HTR-8/SVneo (cell line): ENCODE measurements at regions not wholly inside any gene's neighbourhood (a gene's known extent, or its start where the extent isn't known, plus 50 kb on each side); places are given as distances from the start of the nearest gene placed in this dataset.

Experiments
- DNase-seq: peaks from one replicate; pipeline ENCODE4 v3.0.0; 2011; ENCODE audit warnings: low spot score, mixed read lengths; ENCODE audit not compliant: insufficient read length
- FAIRE-seq: peaks from 2 replicates; lab custom pipeline; 2011; peaks lifted over from hg19 to GRCh38; lab: Jason Lieb, UNC

- FAIRE-seq, result peak; percentile 88
- no peak for DNase-seq
These were observed 167.3 kb downstream of the DACT1 start for GRCh38 chr14:58805057-58805456.

- DNase-seq, result no peak
- peak; percentile 91 for FAIRE-seq
These were observed 168.0 kb downstream of the DACT1 start for GRCh38 chr14:58805605-58806409.

GRCh38 chr14:58807191-58807590, 169.4 kb downstream of the DACT1 start:
- no peak for FAIRE-seq
- DNase-seq, result no peak

- no peak for DNase-seq
- peak; percentile 87 for FAIRE-seq
These were observed 171.1 kb downstream of the DACT1 start for GRCh38 chr14:58808828-58809227.

GRCh38 chr14:58809520-58809919, 171.8 kb downstream of the DACT1 start:
- FAIRE-seq, result peak; percentile 88
- no peak for DNase-seq

GRCh38 chr14:58812050-58812910, 174.5 kb downstream of the DACT1 start:
- DNase-seq (no peak), FAIRE-seq (peak; percentile 93)

- DNase-seq (no peak), FAIRE-seq (peak; percentile 80)
These were observed 176.0 kb downstream of the DACT1 start for GRCh38 chr14:58813745-58814144.

- no peak for DNase-seq
- no peak for FAIRE-seq
These were observed 176.7 kb downstream of the DACT1 start for GRCh38 chr14:58814466-58814865.

- FAIRE-seq (peak; percentile 97), DNase-seq (no peak)
These were observed 177.5 kb downstream of the DACT1 start for GRCh38 chr14:58815161-58815701.

- DNase-seq (no peak), FAIRE-seq (peak; percentile 51)
These were observed 178.0 kb downstream of the DACT1 start for GRCh38 chr14:58815794-58816193.

GRCh38 chr14:58816416-58817115, 178.8 kb downstream of the DACT1 start:
- DNase-seq, result no peak
- peak; percentile 69 for FAIRE-seq

- DNase-seq (no peak), FAIRE-seq (peak; percentile 82)
These were observed 180.1 kb downstream of the DACT1 start for GRCh38 chr14:58817846-58818245.

- no peak for DNase-seq
- FAIRE-seq, result no peak
These were observed 182.3 kb downstream of the DACT1 start for GRCh38 chr14:58820032-58820431.

GRCh38 chr14:58821421-58821820, 183.7 kb downstream of the DACT1 start:
- DNase-seq (no peak), FAIRE-seq (no peak)

- DNase-seq, result no peak
- peak; percentile 73 for FAIRE-seq
These were observed 185.1 kb downstream of the DACT1 start for GRCh38 chr14:58822856-58823255.

- FAIRE-seq (peak; percentile 46), DNase-seq (no peak)
These were observed 185.6 kb downstream of the DACT1 start for GRCh38 chr14:58823312-58823711.

GRCh38 chr14:58824106-58824505, 186.3 kb downstream of the DACT1 start:
- DNase-seq (no peak), FAIRE-seq (peak; percentile 36)

GRCh38 chr14:58824796-58825195, 187.0 kb downstream of the DACT1 start:
- DNase-seq (no peak), FAIRE-seq (peak; percentile 64)

- FAIRE-seq (no peak), DNase-seq (no peak)
These were observed 187.8 kb downstream of the DACT1 start for GRCh38 chr14:58825606-58826005.
